DND-41 (cell line): ENCODE measurements at regions not wholly inside any gene's neighbourhood (a gene's known extent, or its start where the extent isn't known, plus 50 kb on each side); places are given as distances from the start of the nearest gene placed in this dataset.

Source experiments
- CTCF ChIP-seq: IDR thresholded peaks from 2 replicates; pipeline ENCODE4 v1.5.1; 2012; ENCODE audit warnings: borderline replicate concordance, low read length, moderate library complexity, mild to moderate bottlenecking; ENCODE audit not compliant: poor library complexity, severe bottlenecking; ENCODE audit errors: extremely low read depth
- EZH2 ChIP-seq: IDR thresholded peaks from 3 replicates; pipeline ENCODE4 v1.6.1; 2012; ENCODE audit warnings: borderline replicate concordance, low read depth, mild to moderate bottlenecking, moderate library complexity, low read length, inconsistent platforms; ENCODE audit not compliant: severe bottlenecking

DNA sequence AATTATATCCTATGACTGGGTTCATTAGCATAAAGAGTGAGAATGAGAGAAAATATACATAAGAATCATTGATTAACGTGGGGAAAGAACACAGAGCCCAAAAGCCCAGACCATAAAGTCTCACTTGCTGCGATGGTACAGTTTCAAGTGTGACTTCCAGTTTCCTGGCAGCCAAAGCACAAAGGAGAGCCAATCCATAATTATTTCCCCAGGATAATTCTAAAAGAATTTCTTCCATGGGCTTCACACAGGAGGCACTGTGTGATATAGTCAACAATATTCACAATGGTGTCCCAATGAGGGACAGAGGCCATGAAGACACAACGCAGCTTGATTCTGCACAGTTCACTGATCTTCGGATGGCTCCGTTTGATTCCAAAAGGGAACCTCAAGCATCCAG, 321.6 kb downstream of the PLPP3 start:
- no peak for TF ChIP-seq CTCF
- TF ChIP-seq EZH2 = no peak
